ENCODE measurements at regions not wholly inside any gene's neighbourhood (a gene's known extent, or its start where the extent isn't known, plus 50 kb on each side); places are given as distances from the start of the nearest gene placed in this dataset.
"Not testable (repeated sequence)": the region's sequence is repeated elsewhere in the genome, so short reads cannot be mapped to it uniquely, and the experiment has no call there.

- DNase-seq = no peak
These were observed 92.1 kb upstream of the FGFR2 start for GRCh38 chr10:121690152-121690848.

- DNase-seq = no peak
These were observed 89.0 kb upstream of the FGFR2 start for GRCh38 chr10:121687095-121687813.

- no peak for DNase-seq
These were observed 86.0 kb upstream of the FGFR2 start for GRCh38 chr10:121684276-121684675.

GRCh38 chr10:121683816-121684215, 85.6 kb upstream of the FGFR2 start:
- no peak for DNase-seq

GRCh38 chr10:121683366-121683765, 85.1 kb upstream of the FGFR2 start:
- DNase-seq = no peak

GRCh38 chr10:121681997-121682687, 83.9 kb upstream of the FGFR2 start:
- DNase-seq = no peak

- DNase-seq = no peak
These were observed 82.8 kb upstream of the FGFR2 start for GRCh38 chr10:121680879-121681655.

GRCh38 chr10:121679916-121680315, 81.7 kb upstream of the FGFR2 start:
- DNase-seq = no peak

GRCh38 chr10:121678631-121679174, 80.5 kb upstream of the FGFR2 start:
- no peak for DNase-seq

GRCh38 chr10:121677880-121678279, 79.6 kb upstream of the FGFR2 start:
- no peak for DNase-seq

GRCh38 chr10:121675344-121675743, 77.1 kb upstream of the FGFR2 start:
- DNase-seq = no peak

GRCh38 chr10:121674885-121675284, 76.6 kb upstream of the FGFR2 start:
- DNase-seq = no peak

GRCh38 chr10:121672733-121673132, 74.5 kb upstream of the FGFR2 start:
- DNase-seq = no peak

GRCh38 chr10:121669840-121670239, 71.6 kb upstream of the FGFR2 start:
- DNase-seq = not testable (repeated sequence)

- no peak for DNase-seq
These were observed 70.8 kb upstream of the FGFR2 start for GRCh38 chr10:121669028-121669374.

- DNase-seq = peak in 2 of 3 experiments; percentile 12 to 17
These were observed 70.2 kb upstream of the FGFR2 start for GRCh38 chr10:121668314-121669027.

GRCh38 chr10:121667948-121668313, 69.7 kb upstream of the FGFR2 start:
- no peak for DNase-seq

- no peak for DNase-seq
These were observed 67.6 kb upstream of the FGFR2 start for GRCh38 chr10:121665809-121666208.

- no peak for DNase-seq
These were observed 66.4 kb upstream of the FGFR2 start for GRCh38 chr10:121664671-121665070.

- no peak for DNase-seq
These were observed 65.0 kb upstream of the FGFR2 start for GRCh38 chr10:121662945-121663917.

- no peak for DNase-seq
These were observed 64.3 kb upstream of the FGFR2 start for GRCh38 chr10:121662531-121662930.

Measured in NCI-H1417 (cell line).